ENCODE measurements at regions not wholly inside any gene's neighbourhood (a gene's known extent, or its start where the extent isn't known, plus 50 kb on each side); places are given as distances from the start of the nearest gene placed in this dataset.
A peak's percentile ranks its signal among the peaks of the same experiment; 100 is the strongest.

DNA sequence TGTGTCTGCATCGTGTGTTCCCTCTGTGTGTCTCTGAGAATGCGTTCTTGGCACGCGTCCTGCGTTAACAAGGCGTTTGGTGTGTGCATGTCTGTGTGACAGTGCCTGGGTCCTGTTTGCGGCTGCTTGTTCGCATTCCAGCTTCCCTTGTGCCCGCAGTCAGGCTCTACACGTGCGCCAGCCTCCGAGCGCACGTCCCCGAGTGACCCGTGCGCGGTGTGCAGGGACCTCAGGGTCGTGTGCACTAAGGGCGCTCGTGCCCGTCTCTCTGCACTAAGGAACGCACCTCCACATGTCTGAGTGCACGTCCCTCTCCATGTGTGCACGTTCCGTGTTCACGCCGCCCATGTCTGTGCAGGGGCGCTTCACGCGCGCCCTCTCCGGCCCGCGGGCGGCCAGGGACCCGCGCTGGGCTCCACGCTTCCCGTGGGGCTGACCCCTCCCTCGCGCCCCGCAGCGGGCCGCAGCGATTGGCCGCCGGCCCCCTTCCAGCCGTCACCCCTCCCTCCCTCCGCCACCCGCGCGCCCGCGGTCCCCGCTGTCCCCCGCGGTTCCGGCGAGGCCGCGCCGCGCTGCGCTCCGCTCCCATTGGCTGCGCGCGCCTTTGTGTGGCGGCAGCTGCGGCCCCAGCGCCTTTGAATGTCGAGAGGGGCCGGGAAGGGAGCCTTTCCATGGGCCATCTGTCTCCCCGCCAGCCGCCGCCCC, 229.4 kb downstream of the HAUS1 start:
- Histone ChIP-seq H3K27ac (ENCODE audit: low read length) (no peak overlapping the region), H3K36me3 (replicated peaks; ENCODE audit: low read depth, low read length) (no peaks in the 10 kb centered on the region), H4K20me1 (ENCODE audit: insufficient read depth, low read length) (no peaks in the 10 kb centered on the region), H2AFZ (ENCODE audit: low read depth, low read length) (no peak overlapping the region), H3K9ac (ENCODE audit: low read length) (no peak overlapping the region), H3K79me2 (ENCODE audit: low read length) (no peaks in the 10 kb centered on the region), H3K4me1 (ENCODE audit: low read length) (no peaks in the 10 kb centered on the region), H3K4me3 (ENCODE audit: low read length) (no peak overlapping the region), H3K4me2 (ENCODE audit: low read length) (no peak overlapping the region), H3K27me3 (ENCODE audit: low read depth, low read length) (no peaks in the 10 kb centered on the region), H3K9me3 (ENCODE audit: insufficient read depth, low read length) (no peaks in the 10 kb centered on the region)
- TF ChIP-seq, protein P1, sequence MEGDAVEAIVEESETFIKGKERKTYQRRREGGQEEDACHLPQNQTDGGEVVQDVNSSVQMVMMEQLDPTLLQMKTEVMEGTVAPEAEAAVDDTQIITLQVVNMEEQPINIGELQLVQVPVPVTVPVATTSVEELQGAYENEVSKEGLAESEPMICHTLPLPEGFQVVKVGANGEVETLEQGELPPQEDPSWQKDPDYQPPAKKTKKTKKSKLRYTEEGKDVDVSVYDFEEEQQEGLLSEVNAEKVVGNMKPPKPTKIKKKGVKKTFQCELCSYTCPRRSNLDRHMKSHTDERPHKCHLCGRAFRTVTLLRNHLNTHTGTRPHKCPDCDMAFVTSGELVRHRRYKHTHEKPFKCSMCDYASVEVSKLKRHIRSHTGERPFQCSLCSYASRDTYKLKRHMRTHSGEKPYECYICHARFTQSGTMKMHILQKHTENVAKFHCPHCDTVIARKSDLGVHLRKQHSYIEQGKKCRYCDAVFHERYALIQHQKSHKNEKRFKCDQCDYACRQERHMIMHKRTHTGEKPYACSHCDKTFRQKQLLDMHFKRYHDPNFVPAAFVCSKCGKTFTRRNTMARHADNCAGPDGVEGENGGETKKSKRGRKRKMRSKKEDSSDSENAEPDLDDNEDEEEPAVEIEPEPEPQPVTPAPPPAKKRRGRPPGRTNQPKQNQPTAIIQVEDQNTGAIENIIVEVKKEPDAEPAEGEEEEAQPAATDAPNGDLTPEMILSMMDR (IDR thresholded peaks at IDR 0.05; ENCODE audit: low read depth, low read length), result no peak
- no peak for TF ChIP-seq EZH2phosphoT487 (IDR thresholded peaks at IDR 0.05; ENCODE audit: low read depth)

DNA sequence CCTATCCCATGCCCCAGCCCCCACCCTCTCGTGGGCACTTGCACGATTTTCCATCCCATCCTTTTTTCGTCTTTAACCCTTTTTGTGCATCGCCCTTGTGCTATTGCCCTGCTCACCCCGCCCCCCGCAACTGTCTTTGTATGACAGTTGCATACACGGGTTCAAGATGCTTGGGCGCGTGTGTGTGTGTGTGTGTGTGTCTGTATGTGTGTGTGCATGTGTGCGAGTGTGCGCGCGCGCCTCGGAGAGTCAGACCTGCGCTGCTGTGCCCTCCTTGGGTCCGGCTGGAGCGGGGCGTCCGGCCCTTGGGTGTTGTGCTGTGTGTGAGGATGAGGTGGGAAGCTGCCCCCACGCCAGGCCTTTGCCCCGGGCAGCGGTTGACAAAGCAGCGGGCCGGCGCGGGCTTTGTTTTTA, 230.7 kb downstream of the HAUS1 start:
- no peak overlapping the region for H3K9ac ChIP-seq (ENCODE audit: low read length)
- TF ChIP-seq, protein P1 (IDR thresholded peaks at IDR 0.05; ENCODE audit: low read depth, low read length), result no peak
- TF ChIP-seq EZH2phosphoT487 (IDR thresholded peaks at IDR 0.05; ENCODE audit: low read depth), result no peak
- no peak overlapping the region for H3K27ac ChIP-seq (ENCODE audit: low read length)
- H4K20me1 ChIP-seq (ENCODE audit: insufficient read depth, low read length), result no peaks in the 10 kb centered on the region
- H3K4me2 ChIP-seq (ENCODE audit: low read length), result no peak overlapping the region
- no peaks in the 10 kb centered on the region for H3K79me2 ChIP-seq (ENCODE audit: low read length)
- H3K4me3 ChIP-seq (ENCODE audit: low read length), result no peak overlapping the region
- H2AFZ ChIP-seq (ENCODE audit: low read depth, low read length), result no peak overlapping the region
- H3K9me3 ChIP-seq (ENCODE audit: insufficient read depth, low read length), result no peaks in the 10 kb centered on the region
- H3K36me3 ChIP-seq (replicated peaks; ENCODE audit: low read depth, low read length), result no peaks in the 10 kb centered on the region
- H3K27me3 ChIP-seq (ENCODE audit: low read depth, low read length), result 0 out of 2 replicates have a peak, but pooled peaks cover 3% of the 10 kb centered on the region
- peaks cover 9% of the 10 kb centered on the region for H3K4me1 ChIP-seq (ENCODE audit: low read length)

DNA sequence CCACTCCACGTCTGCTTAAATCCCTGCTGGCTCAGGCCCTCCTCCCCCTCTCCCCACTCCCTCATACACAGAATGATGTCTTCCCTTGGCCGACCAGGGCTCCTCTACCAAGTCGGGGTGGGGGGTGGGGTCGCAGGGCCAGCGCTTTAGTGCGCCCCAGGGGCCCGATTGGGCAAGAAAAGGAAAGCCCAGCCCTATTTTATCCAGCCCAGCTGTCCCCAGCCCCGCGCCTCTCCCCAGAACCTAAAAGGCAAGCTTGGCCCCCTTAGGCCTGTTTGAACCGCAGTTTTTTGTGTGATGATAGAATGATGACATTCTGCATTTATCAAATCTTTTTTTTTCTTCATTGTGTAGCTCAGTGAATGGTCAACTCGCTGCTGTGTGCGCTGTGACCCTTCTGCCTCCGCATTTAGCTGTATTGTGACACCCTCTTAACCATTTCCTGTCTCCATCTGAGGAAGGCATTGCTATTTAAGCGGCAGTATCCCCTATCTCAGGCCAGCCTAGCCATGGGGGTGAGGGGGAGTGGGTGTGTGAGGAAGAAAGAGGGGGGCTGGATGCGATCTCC, 231.4 kb downstream of the HAUS1 start:
- no peaks in the 10 kb centered on the region for H3K9me3 ChIP-seq (ENCODE audit: insufficient read depth, low read length)
- no peak for TF ChIP-seq EZH2phosphoT487 (IDR thresholded peaks at IDR 0.05; ENCODE audit: low read depth)
- no peak overlapping the region for H3K4me2 ChIP-seq (ENCODE audit: low read length)
- H3K9ac ChIP-seq (ENCODE audit: low read length), result no peak overlapping the region
- H3K27me3 ChIP-seq (ENCODE audit: low read depth, low read length), result 0 out of 2 replicates have a peak, but pooled peaks cover 3% of the 10 kb centered on the region
- no peak overlapping the region for H2AFZ ChIP-seq (ENCODE audit: low read depth, low read length)
- no peaks in the 10 kb centered on the region for H4K20me1 ChIP-seq (ENCODE audit: insufficient read depth, low read length)
- no peaks in the 10 kb centered on the region for H3K36me3 ChIP-seq (replicated peaks; ENCODE audit: low read depth, low read length)
- H3K79me2 ChIP-seq (ENCODE audit: low read length), result no peaks in the 10 kb centered on the region
- H3K27ac ChIP-seq (ENCODE audit: low read length), result no peak overlapping the region
- peaks cover 11% of the 10 kb centered on the region for H3K4me1 ChIP-seq (ENCODE audit: low read length)
- H3K4me3 ChIP-seq (ENCODE audit: low read length), result no peak overlapping the region

DNA sequence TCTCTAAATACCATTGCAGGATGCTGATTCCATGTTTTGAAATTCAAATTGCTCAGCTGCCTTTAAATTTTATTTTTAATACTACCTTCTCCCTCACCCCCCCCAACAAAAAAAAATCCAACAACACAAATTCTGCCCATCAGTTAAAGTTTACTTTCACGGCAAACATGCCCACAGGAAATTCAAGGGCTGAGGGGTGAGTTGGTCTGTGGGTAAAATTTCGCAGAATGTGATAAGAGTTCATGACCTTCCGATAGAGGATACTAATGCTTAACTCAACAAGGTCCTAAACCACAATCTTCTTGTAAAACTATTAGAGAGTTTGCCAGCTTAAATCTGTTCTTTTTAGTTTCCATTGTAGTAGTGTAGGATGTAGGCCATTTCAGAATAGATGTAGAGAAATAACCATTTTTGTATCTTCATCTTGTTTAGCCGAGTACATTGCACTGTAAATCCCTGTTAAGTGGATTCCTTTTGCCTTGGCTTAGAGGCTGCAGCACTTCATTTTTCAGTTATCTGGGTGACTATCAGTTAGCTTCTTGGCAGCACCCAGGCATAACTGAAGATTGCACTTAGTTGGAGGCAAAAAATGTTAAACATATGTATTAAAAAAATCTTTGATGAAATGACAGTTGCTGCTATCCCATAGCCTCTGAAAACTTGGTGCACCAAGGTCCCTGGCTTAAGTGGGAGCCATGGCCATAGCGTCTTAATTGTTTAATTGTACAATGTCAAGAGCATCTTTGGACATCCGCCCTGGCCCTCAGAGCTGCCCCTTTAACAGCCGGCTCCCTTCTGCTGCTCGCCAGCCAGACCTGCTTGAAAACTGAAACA, 232.3 kb downstream of the HAUS1 start:
- H3K9ac ChIP-seq (ENCODE audit: low read length), result no peak overlapping the region
- H3K27me3 ChIP-seq (ENCODE audit: low read depth, low read length), result 0 out of 2 replicates have a peak, but pooled peaks cover 3% of the 10 kb centered on the region
- H3K9me3 ChIP-seq (ENCODE audit: insufficient read depth, low read length), result no peaks in the 10 kb centered on the region
- H3K4me3 ChIP-seq (ENCODE audit: low read length), result no peak overlapping the region
- H3K4me1 ChIP-seq (ENCODE audit: low read length), result peaks cover 11% of the 10 kb centered on the region
- no peaks in the 10 kb centered on the region for H3K36me3 ChIP-seq (replicated peaks; ENCODE audit: low read depth, low read length)
- H3K27ac ChIP-seq (ENCODE audit: low read length), result no peak overlapping the region
- H4K20me1 ChIP-seq (ENCODE audit: insufficient read depth, low read length), result no peaks in the 10 kb centered on the region
- peak overlapping the region; percentile 31; the same call in 1 of the 2 replicates for H2AFZ ChIP-seq (ENCODE audit: low read depth, low read length)
- no peak overlapping the region for H3K4me2 ChIP-seq (ENCODE audit: low read length)
- H3K79me2 ChIP-seq (ENCODE audit: low read length), result no peaks in the 10 kb centered on the region
- no peak for TF ChIP-seq EZH2phosphoT487 (IDR thresholded peaks at IDR 0.05; ENCODE audit: low read depth)
- TF ChIP-seq, protein P1 (IDR thresholded peaks at IDR 0.05; ENCODE audit: low read depth, low read length), result no peak

Measured in OCI-LY3 (cell line).